ENCODE measurements at regions not wholly inside any gene's neighbourhood (a gene's known extent, or its start where the extent isn't known, plus 50 kb on each side); places are given as distances from the start of the nearest gene placed in this dataset.
"Not testable (repeated sequence)": the region's sequence is repeated elsewhere in the genome, so short reads cannot be mapped to it uniquely, and the experiment has no call there.

DNA sequence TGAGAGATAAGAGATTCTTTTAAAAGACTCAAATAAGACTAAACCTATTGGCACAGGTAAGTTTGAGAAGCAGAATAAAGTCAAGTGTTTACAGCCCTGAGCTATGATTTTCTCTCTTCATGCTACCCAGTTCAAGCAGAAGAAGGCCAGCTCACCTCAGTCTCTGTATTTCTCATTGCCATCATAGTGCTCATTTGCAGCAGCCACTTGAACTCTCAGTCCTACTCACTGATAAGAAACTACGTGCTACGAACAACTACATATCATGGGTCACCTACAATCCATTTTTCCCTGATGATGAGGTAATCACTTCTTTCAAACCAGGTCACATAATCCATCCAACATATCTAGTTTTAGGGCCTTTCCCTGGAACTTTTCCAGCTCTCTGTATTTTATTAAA is 617.5 kb downstream of the JRKL start:
- ATAC-seq (ENCODE audit: low FRiP score) (no peak), DNase-seq (ENCODE audit: low spot score) (no peak)
- TF ChIP-seq CTCF (IDR thresholded peaks at IDR 0.05) = no peak

DNA sequence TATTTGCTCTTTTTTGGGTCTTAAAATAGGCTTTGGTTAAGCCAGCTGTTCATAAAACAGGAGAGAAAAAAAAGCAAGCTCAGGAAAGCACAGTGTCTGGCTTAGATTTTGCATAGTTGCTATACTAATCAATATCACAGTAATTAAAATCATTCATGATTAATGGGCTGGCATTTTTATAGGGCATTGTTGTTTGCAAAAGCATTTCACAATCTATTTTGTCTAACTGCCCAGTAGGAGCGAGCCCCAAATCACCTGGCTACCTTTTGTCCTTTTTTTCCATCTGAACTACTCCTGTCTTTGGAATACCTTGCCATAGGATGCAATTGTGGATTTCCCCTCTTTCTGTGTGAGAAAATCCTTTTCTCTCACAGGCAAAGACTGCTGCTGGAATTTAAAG is 619.8 kb downstream of the JRKL start:
- ATAC-seq (ENCODE audit: low FRiP score) (no peak), DNase-seq (ENCODE audit: low spot score) (no peak)
- TF ChIP-seq CTCF (IDR thresholded peaks at IDR 0.05) = no peak

DNA sequence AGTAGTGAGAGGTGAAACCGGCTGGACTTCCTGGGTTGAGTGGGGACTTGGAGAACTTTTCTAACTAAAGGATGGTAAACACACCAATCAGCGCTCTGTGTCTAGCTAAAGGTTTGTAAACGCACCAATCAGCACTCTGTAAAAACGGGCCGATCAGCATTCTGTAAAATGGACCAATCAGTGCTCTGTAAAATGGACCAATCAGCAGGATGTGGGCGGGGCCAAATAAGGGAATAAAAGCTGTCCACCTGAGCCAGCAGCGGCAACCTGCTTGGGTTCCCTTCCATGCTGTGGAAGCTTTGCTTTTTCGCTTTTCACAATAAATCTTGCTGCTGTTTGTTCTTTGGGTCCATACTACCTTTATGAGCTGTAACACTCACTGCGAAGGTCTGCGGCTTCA is 621.2 kb downstream of the JRKL start:
- not testable (repeated sequence) for ATAC-seq (ENCODE audit: low FRiP score); DNase-seq (ENCODE audit: low spot score)

- ATAC-seq (ENCODE audit: low FRiP score) (no peak), DNase-seq (ENCODE audit: low spot score) (no peak)
- TF ChIP-seq CTCF (IDR thresholded peaks at IDR 0.05) = no peak
These were observed 625.5 kb downstream of the JRKL start for GRCh38 chr11:97015327-97015726.

- no peak for DNase-seq (ENCODE audit: low spot score)
- no peak for ATAC-seq (ENCODE audit: low FRiP score)
- TF ChIP-seq CTCF (IDR thresholded peaks at IDR 0.05) = no peak
These were observed 629.5 kb downstream of the JRKL start for GRCh38 chr11:97019305-97019704.

DNA sequence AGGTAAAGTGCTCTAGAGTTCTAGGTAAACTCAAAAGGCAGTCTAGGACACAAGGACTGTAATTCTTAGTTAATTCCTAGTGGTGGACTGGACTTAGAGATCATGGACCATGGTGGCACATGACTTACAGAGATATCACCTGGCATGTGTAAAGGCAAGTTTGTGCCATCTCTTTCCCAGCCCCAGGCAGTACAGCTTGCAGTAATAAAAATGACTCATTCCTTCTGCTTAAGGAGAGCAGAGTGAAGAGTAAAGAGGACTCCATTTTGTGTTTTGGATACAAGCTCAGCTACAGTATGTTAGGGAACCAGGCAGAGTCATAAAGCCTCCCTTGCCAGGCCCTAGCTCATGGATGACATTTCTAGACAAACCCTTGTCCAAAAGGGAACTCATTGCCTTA is 629.9 kb downstream of the JRKL start:
- no peak for ATAC-seq (ENCODE audit: low FRiP score)
- DNase-seq (ENCODE audit: low spot score) = no peak
- no peak for TF ChIP-seq CTCF (IDR thresholded peaks at IDR 0.05)

DNA sequence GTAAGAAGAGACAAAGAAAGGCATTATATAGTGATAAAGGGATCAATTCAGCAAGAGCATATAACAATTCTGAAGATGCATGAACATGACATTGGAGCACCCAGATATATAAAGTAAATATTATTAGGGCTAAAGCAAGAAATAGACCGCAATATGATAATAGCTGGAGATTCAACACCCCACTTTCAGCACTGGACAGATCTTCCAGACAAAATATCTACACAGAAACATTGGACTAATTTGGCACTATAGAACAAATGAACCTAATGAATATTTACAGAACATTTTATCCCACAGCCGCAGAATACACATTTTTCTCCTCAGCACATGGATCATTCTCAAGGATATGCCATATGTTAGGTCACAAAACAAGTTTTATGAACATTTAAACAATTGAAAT is 633.1 kb downstream of the JRKL start:
- no peak for TF ChIP-seq CTCF (IDR thresholded peaks at IDR 0.05)
- DNase-seq (ENCODE audit: low spot score) = no peak
- ATAC-seq (ENCODE audit: low FRiP score) = no peak

GRCh38 chr11:97028836-97029406 is 639.1 kb downstream of the JRKL start:
- no peak for DNase-seq (ENCODE audit: low spot score)

More at GRCh38 chr11:97028836-97029406, 639.1 kb downstream of the JRKL start:
- no peak for TF ChIP-seq CTCF (IDR thresholded peaks at IDR 0.05)
- ATAC-seq (ENCODE audit: low FRiP score) = no peak
